PFSK-1 (cell line): ENCODE measurements at regions not wholly inside any gene's neighbourhood (a gene's known extent, or its start where the extent isn't known, plus 50 kb on each side); places are given as distances from the start of the nearest gene placed in this dataset.

Experiments used
- FOXP2 ChIP-seq: optimal IDR thresholded peaks from 2 replicates; pipeline ENCODE3; 2011; ENCODE audit warnings: borderline replicate concordance, control low read depth, inconsistent platforms; ENCODE audit not compliant: insufficient read depth; ENCODE audit errors: extremely low read length, extremely low read depth
- POLR2AphosphoS5 ChIP-seq: IDR thresholded peaks from 2 replicates; pipeline ENCODE4 v1.6.1; 2012; ENCODE audit warnings: low read depth, mild to moderate bottlenecking, control low read depth, low read length, moderate library complexity
- SIN3A ChIP-seq: IDR thresholded peaks from 2 replicates; pipeline ENCODE4 v1.6.1; 2012; ENCODE audit warnings: mild to moderate bottlenecking, low read length, moderate library complexity, borderline replicate concordance; ENCODE audit not compliant: insufficient read depth
- TAF1 ChIP-seq: IDR thresholded peaks from 2 replicates; pipeline ENCODE4 v1.6.1; 2012; ENCODE audit warnings: low read length, control low read depth, borderline replicate concordance; ENCODE audit not compliant: insufficient read depth
- TF ChIP-seq, protein P1 (sequence below), 2 experiments: IDR thresholded peaks; 2 replicates each; pipeline versions ENCODE4 v1.6.1 to v1.8.0; 2011 to 2012; ENCODE audit warnings: low read depth in 2 of 2, low read length in 2 of 2, control low read depth in 1 of 2, inconsistent platforms in 1 of 2, mild to moderate bottlenecking in 1 of 2, moderate library complexity in 1 of 2; ENCODE audit not compliant: insufficient read depth in 1 of 2

DNA sequence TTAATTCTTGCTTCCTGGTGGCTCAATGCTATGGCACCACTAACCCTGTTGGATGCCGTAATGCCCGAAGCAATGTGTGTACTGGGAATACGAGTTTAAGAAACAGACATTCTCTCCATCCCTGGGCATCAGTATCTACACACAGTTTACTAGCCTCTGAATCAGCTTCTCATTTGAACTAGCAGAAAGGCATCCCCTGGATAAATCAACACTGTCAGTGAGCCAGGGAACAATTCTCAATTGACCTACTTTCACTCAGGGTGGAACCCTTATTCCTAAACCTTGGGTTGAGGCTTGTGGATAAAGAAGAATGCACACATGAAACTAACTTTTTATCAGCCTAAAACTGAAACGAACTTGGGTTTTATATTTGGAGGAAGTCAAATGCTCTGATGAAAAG is 331.0 kb downstream of the GADD45G start:
- TF ChIP-seq TAF1: no peak
- TF ChIP-seq SIN3A: no peak
- TF ChIP-seq FOXP2: no peak
- TF ChIP-seq, protein P1, sequence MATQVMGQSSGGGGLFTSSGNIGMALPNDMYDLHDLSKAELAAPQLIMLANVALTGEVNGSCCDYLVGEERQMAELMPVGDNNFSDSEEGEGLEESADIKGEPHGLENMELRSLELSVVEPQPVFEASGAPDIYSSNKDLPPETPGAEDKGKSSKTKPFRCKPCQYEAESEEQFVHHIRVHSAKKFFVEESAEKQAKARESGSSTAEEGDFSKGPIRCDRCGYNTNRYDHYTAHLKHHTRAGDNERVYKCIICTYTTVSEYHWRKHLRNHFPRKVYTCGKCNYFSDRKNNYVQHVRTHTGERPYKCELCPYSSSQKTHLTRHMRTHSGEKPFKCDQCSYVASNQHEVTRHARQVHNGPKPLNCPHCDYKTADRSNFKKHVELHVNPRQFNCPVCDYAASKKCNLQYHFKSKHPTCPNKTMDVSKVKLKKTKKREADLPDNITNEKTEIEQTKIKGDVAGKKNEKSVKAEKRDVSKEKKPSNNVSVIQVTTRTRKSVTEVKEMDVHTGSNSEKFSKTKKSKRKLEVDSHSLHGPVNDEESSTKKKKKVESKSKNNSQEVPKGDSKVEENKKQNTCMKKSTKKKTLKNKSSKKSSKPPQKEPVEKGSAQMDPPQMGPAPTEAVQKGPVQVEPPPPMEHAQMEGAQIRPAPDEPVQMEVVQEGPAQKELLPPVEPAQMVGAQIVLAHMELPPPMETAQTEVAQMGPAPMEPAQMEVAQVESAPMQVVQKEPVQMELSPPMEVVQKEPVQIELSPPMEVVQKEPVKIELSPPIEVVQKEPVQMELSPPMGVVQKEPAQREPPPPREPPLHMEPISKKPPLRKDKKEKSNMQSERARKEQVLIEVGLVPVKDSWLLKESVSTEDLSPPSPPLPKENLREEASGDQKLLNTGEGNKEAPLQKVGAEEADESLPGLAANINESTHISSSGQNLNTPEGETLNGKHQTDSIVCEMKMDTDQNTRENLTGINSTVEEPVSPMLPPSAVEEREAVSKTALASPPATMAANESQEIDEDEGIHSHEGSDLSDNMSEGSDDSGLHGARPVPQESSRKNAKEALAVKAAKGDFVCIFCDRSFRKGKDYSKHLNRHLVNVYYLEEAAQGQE (IDR thresholded peaks at IDR 0.05; ENCODE audit: insufficient read depth in 1 of 2, low read depth in 2 of 2, low read length in 2 of 2): no peak
- no peak for TF ChIP-seq POLR2AphosphoS5

DNA sequence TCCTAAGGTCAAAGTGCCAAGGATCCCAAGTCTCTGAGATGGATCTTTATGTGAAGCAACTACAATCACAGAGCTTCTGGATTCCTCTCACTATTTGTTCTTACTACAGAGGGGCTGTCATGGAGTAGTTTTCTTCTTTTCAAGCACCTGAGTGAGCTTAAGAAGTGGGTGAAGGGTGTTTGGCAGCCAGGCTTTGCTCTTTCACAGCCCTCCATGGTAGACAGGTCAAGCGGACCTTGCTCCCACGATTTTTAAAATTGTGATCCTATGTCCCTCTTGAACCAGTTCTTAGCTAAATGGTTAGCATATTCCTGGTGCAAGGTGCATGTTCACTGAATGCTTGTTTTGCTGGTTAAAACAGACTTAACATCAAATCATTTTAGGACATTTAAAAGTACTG is 332.2 kb downstream of the GADD45G start:
- TF ChIP-seq FOXP2 (no peak), POLR2AphosphoS5 (no peak), SIN3A (no peak), TAF1 (no peak)
- TF ChIP-seq, protein P1 (IDR thresholded peaks at IDR 0.05; ENCODE audit: insufficient read depth in 1 of 2, low read depth in 2 of 2, low read length in 2 of 2): no peak

DNA sequence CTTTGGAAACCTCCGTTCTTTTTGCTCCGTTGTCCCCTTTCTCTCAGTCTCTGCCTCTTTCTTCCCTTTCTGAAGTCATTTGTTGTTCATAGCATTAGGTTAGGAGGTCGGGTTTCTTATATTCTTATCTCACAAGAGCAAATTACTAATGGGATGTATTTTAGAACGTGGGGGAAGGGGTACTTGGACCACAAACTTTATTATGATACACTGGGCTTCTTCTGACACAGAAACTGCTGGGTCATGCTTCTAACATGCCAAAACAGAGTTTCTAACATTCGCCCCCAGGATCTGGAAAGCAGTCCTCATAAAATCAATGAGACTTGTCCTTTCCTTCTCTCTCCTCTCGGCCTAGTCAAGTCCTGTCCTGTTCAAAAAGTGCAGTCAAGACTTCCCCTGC is 334.4 kb downstream of the GADD45G start:
- no peak for TF ChIP-seq TAF1
- no peak for TF ChIP-seq FOXP2

DNA sequence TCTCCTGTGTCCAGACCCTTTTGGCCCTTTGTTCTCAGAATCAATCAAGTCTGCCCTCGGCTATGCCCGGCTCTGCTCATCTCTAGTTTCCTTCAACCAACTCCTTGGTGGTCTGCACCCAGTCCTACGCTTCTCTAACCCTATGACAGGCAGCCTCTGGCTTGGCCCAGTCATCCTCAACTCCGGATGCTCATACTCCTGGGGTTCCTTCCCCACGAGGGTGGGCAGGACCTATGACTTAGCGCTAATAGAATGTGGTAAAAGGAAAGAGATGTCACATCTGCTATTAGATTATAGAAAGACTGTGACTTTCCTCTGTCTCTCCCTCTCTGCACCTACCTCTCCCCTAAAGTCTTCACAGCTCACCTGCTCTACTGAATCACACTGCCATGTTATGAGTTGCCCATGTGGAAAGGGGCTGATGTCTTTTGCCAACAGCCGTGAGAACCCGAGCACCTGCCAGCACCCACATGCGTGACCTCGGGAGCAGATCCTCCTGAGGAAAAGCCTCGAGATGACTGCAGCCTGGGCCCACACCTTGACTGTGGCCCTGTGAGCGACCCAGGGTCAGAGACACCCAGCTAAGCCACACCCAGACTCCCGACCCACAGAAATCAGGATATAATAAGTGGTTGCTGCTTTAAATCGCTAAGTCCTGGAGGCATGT is 334.9 kb downstream of the GADD45G start:
- TF ChIP-seq SIN3A: no peak
- no peak for TF ChIP-seq FOXP2
- TF ChIP-seq, protein P1 (IDR thresholded peaks at IDR 0.05; ENCODE audit: insufficient read depth in 1 of 2, low read depth in 2 of 2, low read length in 2 of 2): no peak
- no peak for TF ChIP-seq POLR2AphosphoS5
- TF ChIP-seq TAF1: no peak

DNA sequence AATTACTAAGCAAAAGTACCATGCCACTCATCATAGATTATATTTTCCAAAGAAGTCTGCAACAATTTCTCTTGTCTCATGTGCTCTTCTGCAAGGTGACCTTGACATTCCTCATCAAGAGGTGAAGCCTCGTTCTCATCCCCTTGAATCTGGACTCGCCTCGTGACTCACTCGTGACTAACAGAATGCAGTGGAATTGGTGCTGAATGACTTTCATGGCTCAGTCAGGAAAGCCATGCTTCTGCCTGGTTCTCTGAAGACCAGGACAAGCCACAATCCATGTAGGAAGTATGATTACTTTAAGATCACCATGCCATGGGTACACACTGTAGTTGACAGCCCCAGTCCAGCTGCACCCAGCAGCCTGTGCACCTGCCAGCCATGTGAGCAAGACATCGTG is 335.8 kb downstream of the GADD45G start:
- no peak for TF ChIP-seq FOXP2
- TF ChIP-seq POLR2AphosphoS5: no peak
- TF ChIP-seq, protein P1 (IDR thresholded peaks at IDR 0.05; ENCODE audit: insufficient read depth in 1 of 2, low read depth in 2 of 2, low read length in 2 of 2): no peak
- TF ChIP-seq SIN3A: no peak
- no peak for TF ChIP-seq TAF1
